Fibroblast of skin of scalp (primary cell): ENCODE measurements at regions not wholly inside any gene's neighbourhood (a gene's known extent, or its start where the extent isn't known, plus 50 kb on each side); places are given as distances from the start of the nearest gene placed in this dataset.

Experiments used
- DNase-seq: peaks from one replicate; pipeline ENCODE4 v3.0.0-alpha.2; 2013

DNA sequence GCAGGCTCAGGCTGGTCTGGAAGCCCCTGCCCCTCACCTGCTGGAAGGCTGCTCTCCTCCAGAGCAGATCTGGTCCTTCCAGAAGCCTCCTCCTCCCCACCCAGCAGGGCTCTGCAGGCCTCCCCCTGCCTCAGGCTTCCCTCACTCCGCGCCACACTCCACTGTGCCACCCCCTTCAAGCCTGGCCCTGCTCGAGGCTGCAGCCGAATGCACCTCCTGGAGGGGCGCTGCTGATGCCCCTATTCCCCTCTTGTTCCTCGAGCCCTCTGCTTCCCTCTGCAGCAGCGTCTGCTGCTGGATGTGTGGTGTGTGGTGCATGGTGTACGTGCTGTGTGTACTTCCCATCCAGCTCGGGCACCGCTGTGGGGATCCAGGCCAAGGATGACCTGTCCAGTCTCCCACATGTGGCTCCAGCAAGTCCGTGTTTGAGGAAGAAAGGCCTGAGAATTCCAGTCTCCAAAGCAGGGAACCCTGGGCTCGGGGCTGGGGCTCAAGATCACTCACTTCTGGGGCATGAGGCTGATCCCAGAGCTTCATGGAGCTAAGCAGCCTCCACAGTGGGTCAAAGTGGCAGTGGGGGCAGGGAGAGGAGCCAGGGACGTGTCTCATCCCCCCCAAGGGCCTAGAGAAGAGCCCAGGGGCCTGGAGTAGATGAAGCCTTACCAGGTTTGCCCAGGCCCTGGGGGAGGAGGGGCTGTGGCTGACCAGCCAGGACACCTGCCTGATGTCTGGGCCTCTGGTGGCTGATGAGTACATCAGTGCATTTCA is 136.0 kb upstream of the C14orf180 start:
- DNase-seq = no peak

DNA sequence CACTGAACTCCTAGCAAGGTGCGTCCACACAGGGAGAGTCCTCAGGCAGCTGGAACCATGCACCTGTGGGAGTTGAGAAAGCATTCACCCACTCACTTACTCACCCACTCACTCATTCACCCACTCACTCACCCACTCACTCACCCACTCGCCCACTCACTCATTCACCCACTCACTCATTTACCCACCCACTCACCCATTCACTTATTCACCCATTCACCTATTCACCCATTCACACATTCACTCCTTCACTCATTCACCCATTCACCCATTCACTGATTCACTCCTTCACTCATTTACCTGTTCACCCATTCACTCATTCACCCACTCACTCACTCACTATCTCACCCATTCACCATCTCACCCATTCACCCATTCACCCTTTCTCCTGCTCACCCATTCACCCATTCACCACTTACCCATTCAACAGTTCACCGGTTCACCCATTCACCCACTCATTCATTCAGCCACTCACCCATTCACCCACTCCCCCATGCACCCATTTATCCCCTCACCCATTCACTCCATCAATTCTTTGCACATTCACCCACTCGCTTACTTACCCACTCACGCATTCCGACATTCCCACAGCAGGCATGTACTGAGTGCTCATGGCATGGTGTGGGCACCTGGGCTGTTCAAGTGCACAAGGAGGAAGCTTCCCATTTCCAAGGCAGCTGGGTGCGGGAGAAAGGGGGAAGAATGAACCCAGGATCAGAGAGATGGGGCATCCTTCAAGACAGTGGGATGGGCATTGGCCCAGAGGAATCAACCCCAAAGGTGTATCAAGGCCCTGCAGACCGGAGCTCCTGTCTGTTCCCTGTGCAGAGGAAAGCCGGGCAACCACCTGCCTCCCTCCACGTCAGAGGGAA is 135.2 kb upstream of the C14orf180 start:
- no peak for DNase-seq

DNA sequence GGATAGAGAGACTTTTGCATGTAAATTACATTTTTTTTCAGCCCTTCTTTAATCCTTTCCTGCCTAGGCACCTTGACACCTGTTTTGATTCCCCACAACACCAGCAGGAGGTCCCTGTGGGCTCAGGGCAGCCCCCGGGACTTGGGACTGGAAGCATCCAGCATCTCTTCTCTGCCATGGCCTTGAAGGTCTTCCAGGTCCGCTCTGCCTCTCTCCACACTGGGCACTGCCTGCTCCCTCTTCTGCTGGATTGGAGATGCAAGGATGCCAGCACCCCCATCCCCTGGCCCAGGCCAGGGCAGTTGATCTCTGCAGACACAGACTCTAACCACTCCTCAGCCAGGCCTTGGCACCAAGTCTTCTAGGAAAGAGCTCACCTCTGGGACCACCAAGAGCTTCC is 134.5 kb upstream of the C14orf180 start:
- DNase-seq = no peak

DNA sequence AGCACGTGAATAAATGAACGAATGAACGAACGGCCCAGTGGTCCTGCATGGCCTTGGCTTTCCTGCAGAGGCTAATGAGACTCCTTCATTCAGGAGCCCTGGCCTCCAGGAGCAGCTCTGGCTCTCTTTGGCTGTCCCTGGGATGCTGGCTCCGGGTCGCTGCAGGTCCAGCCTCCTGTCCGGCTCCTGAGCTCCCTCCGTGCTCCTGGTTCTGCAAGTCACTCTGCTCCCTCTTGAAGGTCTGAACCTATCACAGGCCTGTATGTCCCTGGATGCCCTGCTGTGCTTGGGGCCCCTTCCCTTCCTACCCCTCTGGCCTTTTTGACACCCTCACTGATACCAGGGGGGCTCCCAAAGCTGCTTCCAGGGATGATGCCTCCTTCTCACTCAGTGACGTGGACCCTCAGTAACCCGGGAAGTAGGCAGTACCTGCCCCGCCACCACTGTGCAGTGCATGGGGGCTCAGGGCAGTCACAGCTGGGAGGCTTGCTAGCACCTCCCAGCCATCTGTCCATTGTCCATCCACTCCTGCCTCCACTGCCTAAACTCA is 133.7 kb upstream of the C14orf180 start:
- DNase-seq = no peak

DNA sequence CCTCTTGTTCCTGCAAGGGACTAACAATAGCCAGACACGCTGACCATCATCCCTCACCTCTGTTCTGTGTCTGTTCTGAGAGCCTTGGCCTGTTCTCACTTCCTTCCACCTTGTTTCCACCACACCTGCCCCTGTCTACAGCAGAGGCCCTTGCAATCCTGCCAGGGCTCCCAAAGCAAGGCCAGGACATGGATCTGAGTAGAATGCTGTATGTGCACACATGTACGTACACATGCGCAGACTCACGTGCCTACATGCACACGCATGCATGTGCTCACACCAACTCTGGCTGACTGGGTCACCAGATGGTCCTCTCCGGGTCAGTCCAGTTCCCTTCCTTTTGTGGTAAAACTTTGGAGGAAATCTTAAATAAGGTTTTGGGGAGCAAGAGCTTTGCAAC is 133.0 kb upstream of the C14orf180 start:
- no peak for DNase-seq

DNA sequence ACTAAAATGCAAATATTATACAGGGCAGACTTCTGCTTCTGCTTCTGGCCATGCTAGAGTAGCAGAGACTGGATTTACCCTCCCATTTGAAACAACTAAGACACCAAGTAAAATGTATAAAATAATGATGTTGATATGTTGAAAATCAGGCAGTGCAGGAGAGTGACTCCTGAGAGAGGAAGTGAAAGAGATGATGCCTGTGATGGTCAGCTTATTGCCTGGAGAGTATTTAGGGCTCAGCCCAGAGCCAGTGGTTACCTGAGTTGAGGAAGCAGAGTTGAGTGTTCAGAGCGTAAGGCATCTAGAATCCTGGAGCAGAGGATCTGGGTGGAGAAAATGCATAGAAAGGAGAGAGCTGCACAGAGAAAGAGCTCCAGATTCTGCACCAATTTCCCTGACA is 131.8 kb upstream of the C14orf180 start:
- no peak for DNase-seq

DNA sequence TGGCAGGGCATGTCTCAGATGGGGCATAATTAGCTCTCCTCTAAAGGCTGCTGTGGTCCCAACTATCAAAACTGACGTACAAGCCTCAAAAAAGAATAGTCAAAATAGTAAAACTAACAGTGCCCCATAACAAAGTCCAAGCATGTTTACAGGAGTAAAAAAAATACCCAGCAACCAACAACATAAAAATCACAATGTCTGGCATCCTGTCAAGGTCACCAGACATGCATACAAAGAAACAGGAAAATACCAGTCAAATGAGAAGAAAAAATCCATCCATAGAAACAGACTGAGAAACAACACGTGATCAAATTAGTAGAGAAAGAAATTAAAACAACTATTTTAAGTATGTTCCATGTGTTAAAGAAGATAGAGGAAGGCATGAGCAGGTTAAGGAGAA is 131.2 kb upstream of the C14orf180 start:
- DNase-seq = no peak

DNA sequence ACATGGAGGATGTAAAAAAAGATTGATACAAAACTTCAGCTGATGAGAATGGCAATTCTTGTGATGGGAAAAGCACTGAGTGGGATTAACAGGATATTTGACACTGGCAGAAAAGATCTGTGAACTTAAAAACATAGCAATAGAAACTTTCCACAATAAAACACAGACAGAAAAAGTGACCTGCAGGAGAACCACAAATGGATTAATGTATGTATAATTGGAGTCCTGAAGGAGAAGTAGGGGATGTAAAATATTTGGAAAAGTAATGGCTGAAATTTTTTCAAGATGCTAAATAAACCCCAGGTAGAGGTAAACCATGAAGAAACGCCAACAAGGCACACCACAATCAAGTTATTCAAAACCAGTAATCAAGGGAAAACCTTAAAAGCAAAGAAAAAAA is 130.8 kb upstream of the C14orf180 start:
- no peak for DNase-seq

DNA sequence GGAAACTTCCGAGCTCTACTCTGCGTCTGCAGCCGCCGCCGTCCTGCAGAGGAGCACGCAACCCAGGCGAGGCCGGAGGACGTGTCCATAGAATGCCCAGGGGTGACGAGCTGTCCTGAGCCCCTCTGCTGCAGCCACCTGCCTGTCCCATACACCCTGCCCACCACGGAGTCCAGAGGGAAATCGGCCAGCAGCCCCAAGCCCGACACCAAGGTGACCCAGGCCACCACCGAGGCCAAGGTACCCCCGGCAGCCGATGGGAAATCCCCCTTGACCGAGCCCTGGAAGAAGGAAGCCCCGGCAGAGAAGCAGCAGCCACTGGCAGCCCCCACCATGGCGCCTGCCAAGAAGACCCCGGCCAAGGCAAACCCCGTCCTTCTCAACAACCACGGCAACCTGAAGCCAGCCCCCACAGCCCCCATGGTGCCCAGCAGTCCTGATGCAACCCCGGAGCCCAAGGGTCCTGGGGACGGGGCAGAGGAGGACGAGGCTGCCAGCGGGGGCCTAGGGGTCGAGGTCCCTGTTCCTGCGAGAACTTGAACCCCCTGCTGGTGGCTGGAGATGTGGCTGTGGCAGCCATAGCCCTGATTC is 128.7 kb upstream of the C14orf180 start:
- DNase-seq = no peak

DNA sequence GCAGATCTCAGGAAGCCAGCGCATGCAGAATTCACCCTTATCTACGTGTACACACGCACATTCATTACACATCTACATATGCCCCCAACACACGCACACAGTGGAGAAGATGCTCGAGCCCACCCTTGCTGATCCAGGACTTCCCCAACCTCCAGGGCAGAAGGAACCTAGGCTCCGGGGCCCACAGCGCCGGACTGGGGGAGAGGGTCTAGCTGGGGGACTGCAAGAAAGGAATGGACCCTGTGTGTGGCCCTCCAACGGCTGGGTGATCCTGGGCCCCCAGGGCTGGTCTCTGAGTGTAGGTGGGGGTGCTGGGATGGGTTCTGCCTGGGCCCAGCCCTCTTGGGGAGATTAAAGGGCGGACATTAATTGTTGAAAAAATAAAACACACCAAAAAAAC is 128.1 kb upstream of the C14orf180 start:
- DNase-seq = no peak

DNA sequence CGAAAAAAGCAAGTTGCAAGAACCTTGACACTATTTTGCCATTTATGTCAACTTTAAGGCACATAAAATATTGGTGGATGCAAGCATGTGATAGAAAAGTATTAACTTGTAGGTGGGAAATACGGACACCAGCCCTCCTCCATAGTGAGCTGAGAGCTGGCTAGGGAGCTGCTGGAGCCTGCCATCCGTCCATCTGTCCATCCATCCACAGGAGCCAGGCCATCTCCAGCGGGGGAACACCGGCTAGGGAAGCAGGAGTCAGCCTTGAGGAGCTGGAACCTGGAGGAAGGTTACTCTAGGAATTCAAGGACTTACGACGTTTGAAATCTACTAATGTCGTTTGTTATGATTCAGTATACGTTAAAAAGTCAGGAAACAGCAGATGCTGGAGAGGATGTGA is 120.7 kb upstream of the C14orf180 start:
- DNase-seq = no peak

DNA sequence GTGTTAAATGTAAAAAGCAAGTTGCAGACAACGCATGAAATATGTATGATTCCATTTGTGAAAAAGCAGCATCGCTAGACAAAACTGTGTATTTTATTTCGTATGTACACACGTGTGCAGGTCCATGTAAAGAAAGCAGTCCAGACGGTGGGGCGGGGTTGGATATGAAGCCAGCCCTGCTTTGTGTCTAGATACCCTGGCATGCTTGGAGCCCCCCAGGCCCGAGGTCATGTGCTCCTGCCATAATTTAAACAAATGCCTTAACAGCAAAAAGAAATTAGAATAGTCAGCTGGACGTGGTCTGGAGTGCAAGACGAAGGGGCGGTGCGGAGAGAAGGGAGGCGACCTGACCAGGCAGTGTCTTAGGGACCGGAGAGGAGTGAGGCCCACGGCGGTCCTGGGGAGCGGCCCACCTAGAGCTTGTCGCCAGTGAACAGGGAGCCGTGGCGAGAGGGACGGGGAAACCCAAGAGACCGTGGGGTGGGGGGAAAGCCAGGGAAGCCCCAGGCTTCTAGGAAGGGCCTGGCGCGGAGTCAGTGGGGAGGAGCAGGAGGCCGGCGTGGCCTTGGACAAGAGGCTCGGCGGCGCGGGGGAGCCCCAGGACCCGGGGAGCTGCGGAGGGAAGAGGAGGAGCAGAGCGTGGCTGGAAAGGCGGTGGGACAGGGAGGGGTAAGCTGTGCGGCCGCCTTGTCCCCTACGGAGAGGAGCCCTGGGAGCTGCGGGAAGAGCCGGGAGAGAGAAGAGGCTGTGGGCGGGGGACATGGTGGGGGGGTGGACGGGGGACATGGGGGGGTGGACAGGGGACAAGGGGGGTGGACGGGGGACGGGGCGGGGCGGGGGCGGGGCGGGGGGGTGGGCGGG is 118.5 kb upstream of the C14orf180 start:
- no peak for DNase-seq

DNA sequence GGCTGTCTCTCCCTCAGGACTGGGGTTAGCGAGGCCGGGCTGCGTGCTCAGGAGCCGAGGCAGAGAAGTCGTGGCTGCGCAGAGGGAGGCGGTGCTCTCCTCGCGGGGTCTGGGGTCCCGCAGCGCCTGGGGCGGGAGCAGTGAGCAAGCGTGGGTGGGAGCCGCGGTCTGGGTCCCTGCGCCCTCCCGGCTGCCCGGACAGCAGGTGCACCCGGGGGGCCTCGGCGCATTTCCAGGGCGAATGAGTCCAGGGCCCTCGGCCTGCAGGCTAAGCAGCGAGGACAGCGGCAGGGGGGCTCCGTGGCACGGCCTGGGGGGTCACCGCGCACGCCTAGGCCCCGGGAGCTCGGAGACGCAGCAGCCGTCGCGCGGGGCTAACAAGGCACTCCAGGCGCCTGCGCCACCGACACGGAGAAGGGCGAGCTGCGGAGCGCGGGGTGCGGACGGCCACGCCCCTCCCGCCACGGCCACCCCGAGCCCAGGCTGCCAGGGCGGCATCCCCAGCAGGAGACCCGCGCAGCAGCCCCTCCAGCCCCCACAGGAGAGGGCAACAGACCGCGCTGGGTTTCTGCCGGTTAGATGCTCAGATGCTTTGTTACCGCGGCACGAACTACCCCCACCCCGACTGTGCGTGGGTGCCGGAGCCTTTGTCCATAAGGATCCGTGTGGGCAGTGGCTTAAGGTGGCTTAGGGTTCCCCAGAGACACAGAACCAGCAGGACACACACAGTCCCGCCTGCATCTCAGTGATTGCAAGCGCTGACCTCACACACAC is 117.7 kb upstream of the C14orf180 start:
- no peak for DNase-seq

DNA sequence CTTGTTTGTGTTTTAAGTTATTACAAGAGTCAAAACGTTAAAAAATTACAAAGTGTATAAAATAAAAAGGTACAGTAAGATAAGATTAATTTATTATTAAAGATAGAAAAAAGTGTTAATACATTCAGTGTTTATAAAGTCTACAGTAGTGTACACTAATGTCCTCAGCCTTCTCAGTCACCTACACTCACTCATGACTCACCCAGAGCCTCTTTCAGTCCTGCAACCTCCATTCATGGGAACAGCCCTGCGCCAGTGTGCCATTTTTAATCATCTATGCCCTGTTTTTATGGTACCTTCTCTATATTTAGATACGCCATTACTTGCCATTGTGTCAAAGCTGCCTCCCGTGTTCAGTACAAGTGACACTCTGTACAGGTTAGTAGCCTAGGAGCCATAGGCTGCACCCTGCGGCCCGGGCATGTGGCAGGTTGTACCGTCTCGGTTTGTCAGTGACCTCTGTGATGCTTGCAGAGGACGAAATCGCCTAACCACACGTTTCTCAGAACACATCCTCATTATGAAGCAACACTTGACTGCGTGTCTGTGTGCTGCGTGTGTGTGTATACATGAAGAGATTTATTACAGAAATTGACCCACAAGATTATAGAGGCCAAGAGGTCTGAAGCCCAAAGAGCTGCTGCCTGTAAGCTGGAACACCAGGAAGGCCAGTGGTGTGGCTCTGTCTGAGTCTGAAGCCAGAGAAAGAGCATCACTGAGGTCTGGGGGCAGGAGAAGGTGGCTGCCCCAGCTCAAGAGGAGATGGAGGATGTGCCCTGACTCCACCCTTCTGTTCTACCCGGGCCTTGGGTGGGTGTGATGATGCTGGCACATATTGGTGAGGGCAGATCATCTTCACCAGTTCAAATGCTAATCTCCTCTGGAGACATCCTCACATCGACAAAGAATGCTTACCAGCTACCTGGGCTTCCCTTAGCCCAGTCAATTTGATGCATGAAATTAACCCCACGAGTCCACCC is 116.6 kb upstream of the C14orf180 start:
- no peak for DNase-seq

DNA sequence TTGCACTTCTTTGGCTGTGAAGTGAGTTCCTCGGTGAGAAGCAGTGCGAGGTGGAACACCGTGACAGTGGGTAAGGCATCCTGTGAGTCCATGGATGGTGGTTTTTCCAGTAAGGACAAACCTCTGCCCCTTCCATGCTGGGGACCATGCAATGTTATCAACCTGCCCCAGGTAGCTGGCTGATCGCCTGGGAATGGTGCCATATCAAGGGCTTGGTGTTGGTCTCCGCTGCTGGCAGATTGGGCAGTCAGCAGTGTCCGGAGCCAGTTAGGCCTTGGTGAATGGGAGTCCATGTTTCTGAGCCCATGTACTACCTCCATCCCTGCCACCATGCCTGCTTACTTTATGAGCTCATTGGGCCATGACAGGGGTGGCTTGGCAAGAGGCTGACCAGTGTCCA is 114.7 kb upstream of the C14orf180 start:
- DNase-seq = no peak

DNA sequence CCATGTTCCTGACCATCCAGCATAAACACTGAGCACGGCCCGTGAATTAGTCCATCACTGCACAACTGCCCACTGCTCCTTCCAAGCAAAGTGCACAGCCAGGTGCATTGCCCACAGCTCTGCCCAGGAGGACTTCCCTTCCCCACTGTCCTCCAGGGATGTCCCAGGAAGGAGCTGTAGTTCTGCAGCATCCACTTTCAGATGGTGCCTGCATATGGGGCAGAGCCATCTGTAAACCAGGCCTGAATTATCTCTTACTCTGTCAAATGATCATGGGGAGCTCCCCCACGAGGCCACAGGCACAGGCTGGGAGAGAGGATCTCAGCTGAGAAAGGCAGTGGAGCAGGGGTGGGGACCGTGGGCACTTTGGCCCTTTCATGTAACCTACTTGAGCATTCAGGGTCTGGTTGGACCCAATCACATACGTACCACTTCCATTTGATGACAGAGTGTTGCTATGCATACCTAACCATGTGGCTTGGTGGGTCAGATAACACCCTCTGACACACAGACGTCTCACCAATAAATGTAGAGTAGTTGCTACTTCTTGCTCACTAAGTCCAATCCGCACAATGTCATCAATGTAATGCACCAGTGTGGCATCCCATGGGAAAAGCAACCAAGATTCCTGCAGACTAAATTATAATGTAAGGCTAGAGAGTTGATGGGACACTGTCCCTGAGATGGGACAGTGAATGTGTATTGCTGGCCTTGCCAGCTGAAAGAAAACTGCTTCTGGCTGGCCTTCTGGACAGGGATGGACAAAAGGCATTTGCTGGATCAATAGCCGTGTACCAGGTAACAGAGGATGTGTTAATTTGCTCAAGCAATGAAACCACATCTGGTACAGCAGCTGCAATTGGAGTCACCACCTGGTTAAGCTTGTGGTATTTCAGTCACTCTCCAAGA is 113.8 kb upstream of the C14orf180 start:
- DNase-seq = no peak

DNA sequence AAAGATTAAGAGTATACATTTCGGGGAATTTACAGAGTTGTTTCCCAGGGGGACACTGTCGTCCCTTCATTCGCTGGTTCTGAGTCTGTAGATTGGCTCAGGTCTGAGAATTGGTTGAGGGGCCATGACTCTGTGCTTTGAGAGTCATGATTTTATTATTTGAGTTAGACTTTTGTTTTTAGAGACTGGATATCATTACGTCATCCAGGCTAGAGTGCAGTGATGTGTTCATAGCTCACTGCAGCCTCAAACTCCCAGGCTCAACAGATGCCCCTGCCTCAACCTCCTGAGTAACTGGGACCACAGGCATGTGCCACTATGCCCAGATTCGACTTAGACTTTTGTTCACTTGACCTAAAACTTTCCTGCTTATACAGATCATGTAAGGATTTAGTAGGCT is 112.3 kb upstream of the C14orf180 start:
- no peak for DNase-seq

DNA sequence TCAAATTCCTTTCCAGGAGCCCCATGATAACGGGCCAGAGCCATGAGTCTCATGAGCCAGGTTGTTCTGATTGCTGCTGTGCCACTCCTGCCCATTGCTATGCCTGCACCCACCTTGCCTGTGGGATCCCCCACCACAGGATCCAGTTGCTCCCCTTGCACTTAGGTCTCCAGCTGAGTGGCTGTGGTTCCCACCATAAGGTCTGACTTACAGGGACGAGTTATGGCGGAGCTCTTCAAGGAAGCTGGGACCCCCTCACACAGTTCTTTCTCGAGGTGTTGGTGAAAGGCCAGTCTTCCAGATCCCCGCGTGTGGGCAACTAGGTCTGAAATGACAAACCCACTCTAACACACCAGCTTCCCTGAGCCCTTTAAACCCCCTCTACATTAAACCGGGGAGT is 111.9 kb upstream of the C14orf180 start:
- no peak for DNase-seq

DNA sequence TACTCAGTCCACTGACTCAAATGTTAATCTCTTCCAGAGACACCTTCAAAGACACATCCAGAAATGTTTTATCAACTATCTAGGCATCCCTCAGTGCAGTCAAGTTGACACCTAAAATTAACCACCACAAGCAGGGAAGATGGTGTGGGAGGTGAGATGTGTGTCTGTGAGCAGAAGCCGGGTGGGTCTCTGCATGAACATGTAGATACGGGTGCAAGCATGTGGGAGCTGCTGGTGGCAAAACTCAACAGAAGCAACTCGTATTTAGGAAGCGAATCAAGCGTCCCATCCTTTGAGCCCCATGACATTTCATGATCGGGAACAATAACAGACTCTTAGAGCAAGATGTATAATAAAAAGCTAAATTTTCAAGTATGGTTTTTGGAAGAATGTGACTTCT is 110.0 kb upstream of the C14orf180 start:
- no peak for DNase-seq
